Coronary artery (tissue), 2 donors: ENCODE measurements at regions not wholly inside any gene's neighbourhood (a gene's known extent, or its start where the extent isn't known, plus 50 kb on each side); places are given as distances from the start of the nearest gene placed in this dataset.

Source experiments
- DNase-seq: peaks from one replicate; pipeline ENCODE4 v3.0.0-alpha.2; 2017; ENCODE audit warnings: low spot score
- H3K27ac ChIP-seq, 2 donors: fragments of 200-600 bp; sonication (generic); one replicate each; pipeline ENCODE4 v1.5.1; 2016 to 2019
- H3K4me3 ChIP-seq: fragments of 200-600 bp; sonication (generic); 2 replicates; pipeline ENCODE4 v1.5.1; 2016; ENCODE audit warnings: mild to moderate bottlenecking, moderate library complexity
- CTCF ChIP-seq: fragments of 200-600 bp; sonication (generic); IDR thresholded peaks from one replicate; pipeline ENCODE4 v1.5.1; 2019; ENCODE audit warnings: antibody characterized with exemption

GRCh38 chr4:145414226-145414625 lies 67.4 kb upstream of the SMAD1 start:
- Histone ChIP-seq H3K4me3 (no peak overlapping the region), H3K27ac (no peak overlapping the region)
- DNase-seq, result no peak
- no peak for TF ChIP-seq CTCF

DNA sequence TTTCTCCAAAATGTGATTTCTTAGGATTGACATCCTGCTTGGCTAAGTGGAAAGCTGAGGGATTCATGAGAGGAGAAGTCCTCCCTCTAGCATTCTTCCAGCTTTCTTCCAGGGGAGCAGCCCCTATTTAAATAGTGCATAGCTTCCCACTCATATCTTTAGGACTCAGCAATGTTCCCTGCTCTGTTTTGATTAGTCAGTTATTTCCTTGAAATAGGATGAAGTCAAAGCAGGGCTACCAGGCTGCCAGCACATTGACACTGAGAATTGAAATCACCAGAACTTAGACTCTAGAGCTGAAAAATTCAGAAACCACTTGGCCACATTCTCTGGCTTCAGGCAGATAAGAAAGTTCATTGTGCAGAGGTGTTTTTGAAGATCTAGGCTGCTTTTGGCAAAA lies 74.7 kb upstream of the SMAD1 start:
- H3K4me3 ChIP-seq, result no peak overlapping the region
- H3K27ac ChIP-seq, result no peak overlapping the region
- TF ChIP-seq CTCF, result no peak
- DNase-seq, result no peak

- Histone ChIP-seq H3K4me3 (no peak overlapping the region), H3K27ac (no peak overlapping the region)
- DNase-seq, result no peak
- TF ChIP-seq CTCF, result no peak
Measured at GRCh38 chr4:145404761-145405160, 76.9 kb upstream of the SMAD1 start.

- no peak overlapping the region for H3K4me3 ChIP-seq
- DNase-seq, result no peak
- no peak overlapping the region for H3K27ac ChIP-seq
- no peak for TF ChIP-seq CTCF
Measured at GRCh38 chr4:145396581-145396980, 85.1 kb upstream of the SMAD1 start.

DNA sequence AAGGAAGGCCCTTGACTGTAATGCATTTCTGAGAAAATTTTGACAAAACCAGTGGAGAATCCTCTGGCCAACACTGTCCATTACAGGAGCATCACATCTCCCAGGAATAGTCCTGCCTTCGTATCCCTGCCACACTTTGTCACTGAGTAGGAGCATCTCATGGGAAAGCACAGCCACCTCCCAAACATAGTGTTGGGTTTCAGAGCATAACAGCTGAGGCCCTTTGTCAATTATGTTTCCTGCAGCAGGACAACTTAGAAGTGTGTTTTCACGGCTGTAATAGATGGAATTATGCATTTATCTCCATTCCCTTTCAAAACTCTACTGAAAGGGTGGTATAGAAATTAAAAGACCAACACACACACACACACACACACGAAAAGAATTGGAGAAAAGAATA lies 91.1 kb upstream of the SMAD1 start:
- no peak overlapping the region for H3K27ac ChIP-seq
- no peak overlapping the region for H3K4me3 ChIP-seq
- no peak for DNase-seq
- no peak for TF ChIP-seq CTCF

DNA sequence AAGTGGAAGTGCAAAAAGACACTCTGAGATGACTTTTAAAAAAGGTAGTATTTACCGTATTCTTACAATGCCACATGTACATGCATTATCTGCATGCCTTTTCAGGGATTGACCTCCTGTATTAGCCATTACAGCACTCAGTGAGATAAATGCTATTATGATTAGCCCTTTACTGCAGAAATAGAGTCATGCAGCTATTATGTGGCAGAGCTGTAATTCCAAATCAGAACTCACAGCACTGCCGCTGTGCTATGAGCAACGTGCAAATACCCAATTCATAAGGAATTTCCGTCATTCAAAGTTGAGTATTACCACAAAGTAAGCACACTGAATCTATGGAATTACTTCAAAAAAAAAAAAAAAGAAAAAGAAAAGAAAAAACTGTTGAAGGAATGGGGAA lies 92.1 kb upstream of the SMAD1 start:
- no peak for TF ChIP-seq CTCF
- no peak overlapping the region for H3K4me3 ChIP-seq
- DNase-seq, result no peak
- H3K27ac ChIP-seq, result no peak overlapping the region

DNA sequence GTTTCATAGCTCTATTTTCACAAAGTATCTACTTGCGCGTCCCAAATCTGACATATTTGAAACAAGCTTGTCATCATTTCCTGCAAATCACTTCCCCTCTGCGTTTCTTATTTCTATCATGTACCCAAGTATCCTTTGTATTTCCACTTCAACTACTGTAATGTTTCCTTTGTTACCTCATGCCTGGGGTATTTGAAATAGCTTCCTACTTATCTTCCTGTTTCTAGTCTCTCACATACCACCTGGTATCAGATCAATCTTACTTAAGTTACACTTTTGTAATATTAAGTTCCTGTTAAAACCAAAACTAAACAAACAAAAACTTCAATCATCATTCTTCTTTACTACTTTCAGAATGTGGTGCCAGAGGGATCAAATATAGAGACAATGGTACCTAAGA lies 93.6 kb upstream of the SMAD1 start:
- no peak for DNase-seq
- Histone ChIP-seq H3K27ac (no peak overlapping the region), H3K4me3 (no peak overlapping the region)
- TF ChIP-seq CTCF, result no peak
